Endometrial microvascular endothelial cells (primary cell): ENCODE measurements at regions not wholly inside any gene's neighbourhood (a gene's known extent, or its start where the extent isn't known, plus 50 kb on each side); places are given as distances from the start of the nearest gene placed in this dataset.
"Not testable (repeated sequence)": the region's sequence is repeated elsewhere in the genome, so short reads cannot be mapped to it uniquely, and the experiment has no call there.

Source experiments
- in situ Hi-C: cut with HindIII; loops from 2 replicates; pipeline ENCODE4 v1.10.0; 2017; ENCODE audit warnings: low sequenced_read_pairs, low pct_unique_long_range_greater_than_20kb; ENCODE audit errors: inconsistent ontology term

DNA sequence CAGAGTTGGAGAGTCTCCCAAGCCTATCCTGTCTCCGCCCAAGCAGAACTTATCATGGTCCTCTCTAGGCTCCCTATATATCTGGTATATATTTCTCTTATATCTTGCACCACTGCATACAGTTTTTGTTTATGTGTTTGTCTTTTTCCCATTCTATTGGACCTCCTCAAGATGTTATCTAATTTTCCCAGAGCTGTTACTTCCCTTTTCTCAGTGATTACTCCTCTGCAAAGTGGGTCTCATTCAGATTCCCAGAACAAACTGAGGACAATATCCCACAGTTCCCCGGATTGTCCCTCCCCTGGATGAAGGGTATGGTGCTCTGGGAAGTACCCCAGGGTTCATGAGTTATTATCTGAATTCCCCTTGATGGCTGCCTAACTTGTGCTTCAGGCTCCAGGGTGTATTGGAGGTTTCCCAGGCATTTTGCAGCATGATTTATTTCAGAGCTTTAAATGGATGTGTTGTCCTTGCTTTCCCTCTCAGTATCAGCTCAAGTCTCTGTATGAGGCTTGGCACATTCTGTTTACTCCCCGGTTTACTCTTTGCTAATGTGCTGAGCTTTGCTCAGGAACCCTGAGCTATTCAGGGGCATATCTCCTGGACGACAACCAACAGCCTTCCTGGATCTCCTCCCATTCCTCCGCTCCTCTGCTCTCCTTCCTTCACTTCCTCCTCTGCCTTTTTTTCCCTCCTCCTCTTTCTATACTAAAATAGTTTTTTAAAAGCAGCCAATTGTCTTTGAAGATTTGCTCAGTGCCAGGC, 329.3 kb downstream of the SPRY2 start:
- in situ Hi-C loops: no loop called here

DNA sequence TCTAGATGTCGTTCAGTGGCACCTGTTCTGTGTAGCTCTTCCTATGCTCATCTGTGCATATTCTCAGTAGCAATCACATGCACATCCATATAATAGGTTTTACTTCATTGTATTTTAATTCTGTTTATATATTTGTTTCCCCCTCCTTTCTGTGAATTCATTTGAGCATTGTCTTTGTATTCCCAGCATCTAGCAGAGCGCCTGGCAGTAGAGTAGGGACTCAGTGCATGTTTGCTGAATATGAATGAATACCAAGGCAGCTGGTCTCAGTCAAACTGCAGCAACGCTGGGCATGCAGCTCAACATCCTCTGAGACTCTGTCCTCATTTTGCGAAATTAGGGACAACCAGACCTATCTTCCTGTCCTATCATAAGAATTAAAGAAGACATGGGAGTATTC, 330.1 kb downstream of the SPRY2 start:
- in situ Hi-C loops: no loop called here

DNA sequence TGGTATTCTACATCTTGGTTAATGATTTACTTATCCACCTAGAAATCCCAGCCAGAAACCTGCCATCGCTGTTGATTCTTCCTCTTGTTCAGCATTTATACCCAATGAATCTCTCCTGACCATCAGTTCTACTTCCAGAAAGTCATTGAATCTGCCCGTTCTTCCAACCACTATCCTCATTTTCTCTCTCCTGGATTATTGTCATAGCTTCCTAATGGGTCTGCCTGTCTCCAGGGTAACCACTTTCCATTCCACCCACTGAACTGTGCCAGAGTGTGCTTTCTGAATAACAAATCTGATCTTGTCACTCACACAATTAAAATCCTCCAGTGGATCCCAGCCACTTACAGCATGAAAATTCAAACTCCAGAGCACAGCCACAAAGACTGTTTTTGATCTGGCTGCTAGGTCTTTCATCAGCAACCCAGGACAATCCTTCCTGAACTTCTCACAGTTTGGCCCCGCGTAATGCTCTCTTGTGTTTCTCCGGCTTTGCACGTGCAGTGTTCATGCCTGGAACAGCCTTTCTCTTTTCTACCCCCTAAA, 330.6 kb downstream of the SPRY2 start:
- in situ Hi-C loops: no loop called here

DNA sequence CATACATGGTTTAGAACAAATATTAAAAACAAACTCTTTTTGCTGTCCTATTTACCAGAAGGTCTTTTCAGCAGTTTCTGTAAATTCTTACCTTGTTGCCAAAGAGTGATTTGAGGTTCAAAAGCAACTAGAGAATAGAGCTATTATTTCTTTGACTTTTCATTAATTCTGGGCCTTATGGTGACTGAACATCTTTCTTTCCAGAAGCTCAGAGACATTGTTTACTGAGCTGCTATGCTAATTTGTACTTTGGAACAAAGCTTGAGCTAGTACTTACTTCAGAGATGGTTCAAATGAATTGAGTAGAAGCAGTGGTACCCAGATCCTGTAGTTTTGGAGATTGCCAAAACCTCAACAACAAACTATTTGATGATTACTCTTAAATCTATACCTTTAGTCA, 331.2 kb downstream of the SPRY2 start:
- in situ Hi-C loops: no loop called here

DNA sequence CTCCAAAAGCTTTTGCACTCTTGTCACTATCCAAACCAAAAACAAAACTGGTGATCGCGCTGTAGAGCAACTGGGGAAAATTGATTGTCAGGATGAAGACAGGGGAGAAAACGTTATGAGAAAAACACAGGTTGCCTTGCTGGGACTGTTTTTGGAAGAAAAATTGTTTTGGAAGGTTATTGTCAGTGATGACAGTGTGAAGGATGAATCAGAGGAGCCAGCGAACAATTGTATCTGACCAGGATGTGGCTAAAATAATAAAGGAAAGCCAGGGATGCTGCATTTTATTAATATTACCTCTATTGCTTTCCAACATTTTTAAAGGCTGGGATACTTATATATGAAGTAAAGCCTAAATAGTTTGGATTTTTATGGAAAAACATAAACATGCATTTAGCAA, 334.0 kb downstream of the SPRY2 start:
- in situ Hi-C loops: no loop called here

DNA sequence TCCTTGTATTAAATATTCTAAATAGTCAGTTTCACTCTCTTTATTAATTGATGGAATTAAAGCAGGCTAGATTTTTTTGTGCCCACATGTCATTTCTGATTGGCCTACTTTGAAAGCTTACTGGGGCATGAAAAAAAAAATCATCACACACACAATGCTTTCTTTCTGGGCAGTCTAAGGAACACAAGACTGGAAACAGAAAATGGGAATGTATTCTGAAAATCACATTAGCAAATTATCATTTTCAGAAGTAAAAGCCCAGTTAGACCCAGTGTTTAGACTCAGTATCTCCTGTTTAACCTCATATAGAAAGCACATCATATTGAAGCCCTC, 339.4 kb downstream of the SPRY2 start:
- in situ Hi-C loops: no loop called here

DNA sequence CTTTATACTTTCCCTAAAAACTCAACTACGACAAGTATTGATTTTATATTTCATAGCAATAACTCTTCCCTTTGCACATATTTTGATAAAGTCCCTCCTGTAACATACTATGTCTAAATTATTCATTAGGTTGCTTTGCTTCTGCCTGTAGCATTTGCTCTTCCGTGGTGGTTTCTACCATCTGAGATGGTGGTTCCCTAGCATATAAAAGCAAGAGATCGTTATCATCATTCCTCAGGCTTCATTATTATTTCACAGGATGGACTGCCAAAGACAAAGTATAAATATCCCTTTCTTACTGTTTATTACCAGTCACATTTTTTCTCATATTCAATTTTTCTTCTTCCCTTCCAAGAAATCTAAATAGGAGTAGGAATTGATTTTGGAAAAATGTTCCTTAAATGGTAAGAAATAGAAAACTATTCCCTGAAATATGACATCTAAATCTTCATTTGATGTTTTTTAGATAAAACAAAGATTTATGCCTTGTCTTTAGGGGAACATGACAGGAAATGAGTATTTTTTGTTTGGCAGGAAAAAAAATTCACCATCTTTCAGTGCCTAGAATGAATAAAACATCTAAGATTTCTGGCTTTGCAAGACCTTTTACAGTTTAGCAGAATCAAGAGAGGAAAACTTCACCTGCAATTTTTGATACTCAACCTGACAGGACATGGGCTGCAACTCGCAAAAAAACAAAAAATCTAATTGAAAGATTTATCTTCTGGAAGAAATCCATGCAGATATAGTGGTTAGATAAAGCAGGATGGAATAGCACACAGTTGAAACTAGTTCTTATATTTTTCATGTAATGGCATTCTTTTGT, 340.0 kb downstream of the SPRY2 start:
- in situ Hi-C loops: no loop called here

DNA sequence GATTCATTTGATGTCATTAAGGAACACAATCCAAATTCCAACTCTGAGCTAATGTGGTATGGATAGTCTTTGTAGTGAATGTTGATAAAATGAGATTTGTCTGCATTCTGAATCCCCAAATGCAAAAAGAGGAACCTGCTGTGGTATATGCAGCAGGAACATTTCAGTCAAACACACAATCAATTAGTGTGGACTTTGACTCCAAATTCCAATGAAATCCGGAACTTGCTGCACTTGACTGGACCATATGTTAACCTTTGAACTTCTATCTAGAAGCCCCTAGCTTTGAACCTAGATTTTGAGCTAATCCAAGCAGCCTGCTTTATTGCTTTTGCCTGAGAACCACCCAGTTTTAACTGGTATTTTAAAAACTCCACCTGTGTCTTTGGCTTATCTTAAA, 341.3 kb downstream of the SPRY2 start:
- in situ Hi-C loops: no loop called here

DNA sequence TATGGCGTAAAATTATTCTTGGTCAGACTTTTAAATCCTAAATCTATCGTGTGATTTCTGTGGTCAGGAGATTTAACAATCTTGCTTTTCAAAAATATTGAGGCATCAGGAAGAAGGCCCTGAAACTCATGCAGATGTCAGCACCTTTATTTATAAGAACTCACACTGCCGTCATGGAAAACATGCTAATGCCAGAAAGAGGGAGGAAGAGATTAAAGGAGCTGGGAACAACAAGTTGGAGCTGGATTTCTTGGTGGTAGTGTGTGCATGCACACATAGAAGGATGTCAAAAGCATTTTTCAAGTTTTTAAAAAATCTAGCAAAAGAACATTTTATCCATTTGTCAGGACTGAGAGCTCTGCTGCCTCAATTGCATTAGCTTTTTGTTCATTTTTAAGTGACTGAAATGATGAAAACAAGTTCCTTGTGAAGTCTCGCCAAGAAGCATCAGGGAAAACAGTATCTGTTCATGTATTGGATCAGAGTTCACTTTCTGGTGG, 342.5 kb downstream of the SPRY2 start:
- in situ Hi-C loops: no loop called here

DNA sequence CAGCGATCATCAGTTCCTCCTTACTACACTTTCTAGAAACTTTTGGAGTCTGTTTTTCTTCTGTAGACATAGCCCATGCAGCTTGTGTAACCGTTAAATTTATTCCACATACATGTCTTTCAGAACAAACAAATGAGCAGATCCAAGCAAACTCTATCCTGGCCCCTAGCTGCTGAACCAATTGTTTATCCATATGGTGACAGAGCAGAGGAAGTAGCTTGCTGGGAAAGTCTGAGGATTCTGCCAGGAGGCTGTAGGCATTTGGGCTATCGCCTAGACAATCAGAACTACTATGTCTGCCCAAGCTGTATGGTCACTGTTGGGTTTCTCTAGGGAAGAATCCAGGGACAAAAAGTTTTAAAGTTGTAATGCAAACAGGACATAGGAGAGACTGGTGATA, 343.7 kb downstream of the SPRY2 start:
- in situ Hi-C loops: no loop called here

DNA sequence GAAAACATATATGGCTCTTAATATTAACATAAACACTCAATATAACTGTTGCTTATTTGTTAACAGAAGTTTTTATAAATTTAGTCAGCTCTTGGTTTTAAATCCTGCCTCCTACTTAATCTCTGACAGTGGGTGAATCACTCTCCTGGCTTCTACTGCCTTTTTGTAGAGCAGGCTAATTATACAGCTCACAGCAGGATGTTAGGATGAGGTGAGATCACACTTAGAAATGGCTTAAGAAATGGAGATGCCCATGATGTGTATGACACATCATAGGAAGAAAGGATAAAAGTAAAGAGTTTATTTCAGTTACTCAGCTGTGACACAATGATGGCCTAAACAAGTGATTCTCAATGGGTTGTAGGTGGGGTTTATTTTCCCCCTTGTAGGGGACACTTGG, 345.6 kb downstream of the SPRY2 start:
- in situ Hi-C loops: no loop called here

DNA sequence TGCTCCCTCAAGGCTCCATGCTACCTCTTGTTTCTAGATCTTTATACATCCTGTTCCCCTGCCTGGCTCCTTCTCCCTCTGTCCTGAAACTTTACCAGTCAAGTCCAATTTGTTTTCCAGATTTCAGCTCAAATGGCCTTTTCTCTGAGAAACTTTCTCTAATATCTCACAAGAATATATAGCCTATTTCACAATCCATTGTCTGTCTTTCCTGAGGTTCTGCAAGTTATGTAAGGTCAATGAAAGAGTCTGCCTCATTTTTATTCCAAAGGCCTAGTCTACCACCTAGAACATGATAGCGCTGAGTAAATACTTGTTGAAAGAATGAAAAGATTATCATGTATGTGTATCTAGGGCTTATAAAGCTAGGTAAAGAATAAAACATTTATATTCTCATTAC, 348.8 kb downstream of the SPRY2 start:
- in situ Hi-C loops: no loop called here

DNA sequence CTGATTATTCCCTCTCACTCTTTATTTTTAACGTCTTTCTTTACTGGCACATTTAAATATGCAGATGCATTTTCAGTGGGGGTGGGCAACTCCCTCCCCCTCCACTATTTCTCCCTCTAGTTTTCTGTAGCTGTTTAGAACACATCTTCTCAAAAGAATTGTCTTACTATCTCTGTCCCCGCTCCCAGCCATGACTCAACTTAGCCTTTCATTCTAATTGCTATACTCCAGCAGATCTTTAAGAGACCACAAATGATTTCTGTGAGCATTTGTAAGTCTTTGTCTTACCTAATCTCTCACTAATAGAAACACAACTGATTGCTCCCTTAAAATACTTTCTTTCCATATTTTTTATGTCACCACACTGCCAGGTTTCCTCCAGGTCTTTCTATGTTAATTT, 350.9 kb downstream of the SPRY2 start:
- in situ Hi-C loops: no loop called here

DNA sequence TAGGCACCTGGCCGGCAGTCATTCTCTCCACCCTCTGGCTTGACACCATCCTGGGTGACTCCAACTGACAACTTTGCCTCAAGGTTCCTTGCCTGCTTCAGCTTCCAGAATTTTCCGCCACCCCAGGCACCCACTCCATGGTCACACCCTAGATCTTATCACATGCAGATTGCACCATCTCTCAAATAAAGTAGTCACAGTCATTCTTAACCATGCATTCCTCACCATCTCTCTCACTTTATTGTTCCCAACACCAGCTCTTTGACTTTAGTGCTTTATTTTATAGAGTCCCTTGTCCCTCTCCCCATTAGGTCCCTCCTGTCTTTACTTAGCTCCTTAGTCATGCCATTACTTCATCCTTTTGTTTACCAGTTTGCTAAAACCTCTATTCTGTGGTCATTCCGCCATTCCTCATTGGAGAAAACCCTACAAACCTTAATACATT, 351.7 kb downstream of the SPRY2 start:
- in situ Hi-C loops: no loop called here

DNA sequence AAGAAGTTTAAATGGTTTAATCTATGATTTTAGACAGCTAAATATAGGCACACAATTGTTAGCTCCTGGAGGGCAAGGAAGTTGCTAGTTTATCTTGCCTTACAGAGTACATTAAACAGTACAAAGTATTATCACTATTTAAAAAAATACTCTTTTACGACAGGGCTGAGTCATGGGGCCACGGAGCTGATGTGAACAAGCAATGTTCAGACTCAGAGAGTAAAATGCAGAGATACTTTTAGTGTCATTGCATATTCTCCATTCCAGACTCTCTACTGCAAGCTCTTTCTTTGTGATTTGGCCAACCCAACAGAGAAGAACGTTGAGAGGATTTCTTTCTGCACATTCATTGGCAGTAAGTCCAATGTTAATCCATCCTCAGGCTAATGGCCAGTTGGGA, 352.4 kb downstream of the SPRY2 start:
- in situ Hi-C loops: no loop called here

DNA sequence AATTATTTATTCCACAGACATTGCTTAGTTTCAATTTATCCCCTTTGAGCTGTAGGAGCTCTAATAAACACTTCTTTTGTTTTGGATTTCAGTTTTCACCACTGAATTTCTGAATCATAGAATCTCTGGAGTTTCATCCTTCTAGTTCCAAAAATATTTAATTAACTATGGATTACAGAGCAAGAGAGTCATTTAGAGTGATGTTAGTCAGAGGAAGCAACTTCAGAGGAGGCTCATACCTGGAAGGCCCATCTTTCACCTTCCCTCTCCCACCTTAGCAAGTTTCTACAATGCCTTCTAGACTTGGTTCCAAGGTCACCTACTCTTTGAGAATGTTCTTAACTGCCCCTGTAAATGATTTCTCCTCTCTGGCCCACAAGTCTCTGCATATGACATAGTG, 353.2 kb downstream of the SPRY2 start:
- in situ Hi-C loops: no loop called here

DNA sequence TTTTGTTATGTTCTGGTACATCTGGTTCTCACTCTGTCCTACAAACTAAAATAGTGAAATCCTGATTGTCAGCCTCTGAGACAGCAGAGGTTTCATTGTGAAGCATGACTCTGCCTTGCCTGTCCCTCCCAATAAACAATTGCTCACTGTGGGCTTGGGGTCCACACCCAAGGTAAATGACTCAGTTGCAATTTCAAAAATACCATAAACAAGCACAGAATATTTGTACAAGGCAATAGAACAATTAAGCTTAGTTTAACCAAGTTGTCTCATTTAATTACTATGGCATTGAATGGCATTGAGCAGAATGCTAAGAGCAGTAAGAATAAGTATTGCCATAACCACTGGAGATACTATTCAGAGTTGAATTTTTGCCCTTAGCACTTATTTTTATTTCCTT, 353.6 kb downstream of the SPRY2 start:
- in situ Hi-C loops: no loop called here

DNA sequence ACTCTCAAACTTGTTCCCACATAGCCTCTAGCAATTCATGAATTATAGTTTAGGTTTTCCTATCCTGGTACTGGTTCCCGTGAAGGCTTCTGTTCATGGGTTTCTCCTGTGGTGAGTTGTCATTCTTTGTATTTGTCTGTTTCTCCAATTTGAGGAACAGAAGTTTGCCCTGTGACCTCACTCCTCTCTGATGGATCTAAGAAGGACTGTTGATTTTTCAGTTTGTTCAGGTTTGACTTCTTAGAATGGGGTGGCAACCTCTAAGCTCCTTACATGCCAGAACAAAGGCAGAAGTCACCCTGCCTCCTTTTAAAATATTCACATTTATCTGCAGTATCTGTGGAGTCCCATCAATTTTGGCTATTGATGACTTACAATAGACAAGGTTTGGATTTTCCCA, 354.0 kb downstream of the SPRY2 start:
- in situ Hi-C loops: no loop called here

DNA sequence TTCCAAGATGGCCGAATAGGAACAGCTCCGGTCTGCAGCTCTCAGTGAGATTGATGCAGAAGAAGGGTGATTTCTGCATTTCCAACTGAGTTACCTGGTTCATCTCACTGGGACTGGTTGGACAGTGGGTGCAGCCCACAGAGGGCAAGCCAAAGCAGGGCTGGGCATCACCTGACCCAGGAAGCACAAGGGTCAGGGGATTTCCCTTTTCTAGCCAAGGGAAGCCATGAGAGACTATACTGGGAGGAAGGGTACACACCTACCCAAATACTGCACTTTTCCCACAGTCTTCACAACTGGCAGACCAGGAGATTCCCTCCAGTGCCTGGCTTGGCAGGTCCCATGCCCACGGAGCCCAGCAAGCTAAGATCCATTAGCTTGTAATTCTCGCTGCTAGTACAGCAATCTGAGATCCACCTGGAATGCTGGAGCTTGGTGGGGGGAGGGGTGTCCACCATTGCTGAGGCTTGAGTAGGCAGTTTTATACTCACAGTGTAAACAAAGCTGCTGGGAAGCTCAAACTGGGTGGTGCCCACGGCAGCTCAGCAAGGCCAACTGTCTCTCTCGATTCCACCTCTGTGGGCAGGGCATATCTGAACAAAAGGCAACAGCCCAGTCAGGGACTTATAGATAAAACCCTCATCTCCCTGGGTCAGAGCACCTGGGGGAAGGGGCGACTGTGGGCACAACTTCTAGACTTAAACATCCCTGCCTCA, 365.8 kb downstream of the SPRY2 start:
- in situ Hi-C loops: not testable (repeated sequence)
